A673 (cell line): ENCODE measurements at regions not wholly inside any gene's neighbourhood (a gene's known extent, or its start where the extent isn't known, plus 50 kb on each side); places are given as distances from the start of the nearest gene placed in this dataset.

Experiments used
- CTCF ChIP-seq: fragments of 300-800, 200-600 bp; sonication (generic); conservative IDR thresholded peaks from 2 replicates; pipeline ENCODE4 v1.5.1; 2017; ENCODE audit warnings: low read depth, mild to moderate bottlenecking, antibody characterized with exemption, low read length, moderate library complexity, mixed read lengths
- EZH2 ChIP-seq: fragments of 200-600 bp; sonication (generic); IDR thresholded peaks from 2 replicates; pipeline ENCODE4 v1.6.1; 2017; ENCODE audit warnings: borderline replicate concordance, low read depth, mild to moderate bottlenecking, mixed read lengths, antibody characterized with exemption, low read length; ENCODE audit not compliant: poor library complexity, severe bottlenecking

GRCh38 chr1:38576241-38576640 is 283.3 kb downstream of the RRAGC start:
- no peak for TF ChIP-seq CTCF
- TF ChIP-seq EZH2 = no peak
